IPS-18c (cell line): ENCODE measurements at regions not wholly inside any gene's neighbourhood (a gene's known extent, or its start where the extent isn't known, plus 50 kb on each side); places are given as distances from the start of the nearest gene placed in this dataset.

Source experiments
- H3K4me3 ChIP-seq: 2 replicates; pipeline ENCODE4 v1.7.0; 2013; ENCODE audit warnings: low read depth, mild to moderate bottlenecking, low read length, moderate library complexity; ENCODE audit not compliant: insufficient read depth
- H3K9me3 ChIP-seq: one replicate; pipeline ENCODE4 v1.6.1; 2013; ENCODE audit warnings: mild to moderate bottlenecking, low read length, moderate library complexity; ENCODE audit not compliant: control insufficient read depth, insufficient read depth

DNA sequence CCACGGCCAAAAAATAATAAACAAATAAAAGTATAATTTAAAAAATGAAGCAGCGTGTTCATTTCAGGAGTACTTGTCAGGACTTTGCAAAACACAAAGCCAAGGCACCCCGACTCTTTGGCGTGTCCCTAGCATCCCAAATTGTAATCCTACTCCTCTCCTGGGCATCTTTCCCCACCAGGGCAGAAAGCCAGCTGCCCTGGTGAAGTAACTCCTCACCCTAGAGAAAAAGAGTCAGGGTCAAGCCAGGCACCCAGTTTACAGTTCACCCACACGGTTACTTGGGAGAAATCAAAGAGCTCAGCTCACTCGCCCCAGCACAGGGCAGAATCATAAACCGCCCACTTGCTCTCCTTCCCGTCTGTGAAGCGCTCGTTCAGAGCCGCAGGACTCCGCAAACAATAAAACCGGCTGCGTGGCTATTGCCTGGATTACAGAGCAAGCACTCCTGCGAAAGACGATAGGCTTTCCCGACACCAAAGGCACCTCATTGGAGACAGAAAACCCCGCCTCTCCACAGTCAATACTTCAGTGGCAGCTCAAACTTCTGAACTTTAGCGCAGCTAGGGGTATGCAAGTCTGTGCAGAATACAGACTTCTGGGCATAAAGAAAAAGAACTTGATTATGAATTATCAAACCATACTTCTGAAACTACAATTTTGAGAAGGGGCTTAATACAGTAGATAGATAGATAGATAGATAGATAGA is 73.0 kb upstream of the NHSL1 start:
- peak overlapping the region; percentile 48 for H3K4me3 ChIP-seq
- H3K9me3 ChIP-seq = no peaks in the 10 kb centered on the region

DNA sequence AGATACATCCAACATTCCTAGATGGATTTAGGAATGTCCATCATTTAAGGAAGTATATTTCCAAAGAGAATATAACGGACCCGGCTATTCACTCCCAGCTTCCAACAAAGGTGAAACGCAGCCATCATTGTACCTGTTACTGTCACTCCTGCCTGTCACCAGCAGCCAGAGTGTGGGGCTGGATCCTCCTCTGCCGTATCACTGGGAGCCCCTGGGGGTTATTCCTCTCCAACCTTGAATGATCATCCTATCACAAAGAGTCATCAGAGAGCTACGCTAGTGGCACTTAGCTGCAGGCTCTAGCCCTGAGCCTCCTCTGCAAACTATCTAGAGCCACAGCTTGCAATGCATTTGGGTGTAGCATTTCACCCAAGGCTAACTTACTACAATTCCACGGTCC is 73.6 kb upstream of the NHSL1 start:
- H3K9me3 ChIP-seq = no peaks in the 10 kb centered on the region
- H3K4me3 ChIP-seq = no peak overlapping the region

DNA sequence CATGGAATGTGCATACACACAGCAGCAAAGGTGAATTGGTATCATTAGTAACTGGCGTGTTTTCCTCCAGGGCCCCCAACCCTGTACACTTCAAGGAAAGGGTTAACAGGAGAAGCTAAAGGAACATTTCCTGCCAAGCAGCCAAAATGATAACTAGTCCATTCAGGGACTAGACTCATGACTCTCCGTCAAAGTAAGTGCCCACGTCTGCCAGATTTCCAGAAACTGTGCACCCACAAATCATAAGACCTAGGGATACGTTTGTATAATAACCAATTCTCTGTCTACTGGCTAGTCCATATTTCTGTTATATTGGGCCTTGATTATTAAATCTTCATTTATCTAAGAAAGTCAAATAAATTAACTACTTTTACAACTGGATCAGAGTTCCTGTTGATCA is 76.0 kb upstream of the NHSL1 start:
- no peaks in the 10 kb centered on the region for H3K9me3 ChIP-seq
- H3K4me3 ChIP-seq = no peak overlapping the region

DNA sequence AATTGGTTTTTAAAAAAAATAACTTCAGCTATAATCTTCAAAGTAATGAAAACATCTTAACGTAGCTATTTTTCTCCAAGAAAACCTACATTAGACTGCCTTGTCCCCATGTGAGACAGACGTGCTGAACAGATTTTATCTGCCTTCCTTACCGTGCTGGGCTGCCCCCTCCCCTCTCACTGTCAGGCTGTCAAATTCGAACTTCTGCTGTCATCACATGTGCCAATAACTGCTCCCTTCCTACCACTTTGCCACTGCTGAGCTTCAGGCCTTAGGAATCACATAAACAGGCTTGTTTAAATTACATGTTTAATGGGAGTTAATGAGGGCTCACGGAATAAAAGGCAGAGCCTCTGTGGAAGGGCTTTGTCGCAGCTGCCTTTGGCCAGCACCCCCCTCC is 77.0 kb upstream of the NHSL1 start:
- Histone ChIP-seq H3K4me3 (no peak overlapping the region), H3K9me3 (no peaks in the 10 kb centered on the region)

DNA sequence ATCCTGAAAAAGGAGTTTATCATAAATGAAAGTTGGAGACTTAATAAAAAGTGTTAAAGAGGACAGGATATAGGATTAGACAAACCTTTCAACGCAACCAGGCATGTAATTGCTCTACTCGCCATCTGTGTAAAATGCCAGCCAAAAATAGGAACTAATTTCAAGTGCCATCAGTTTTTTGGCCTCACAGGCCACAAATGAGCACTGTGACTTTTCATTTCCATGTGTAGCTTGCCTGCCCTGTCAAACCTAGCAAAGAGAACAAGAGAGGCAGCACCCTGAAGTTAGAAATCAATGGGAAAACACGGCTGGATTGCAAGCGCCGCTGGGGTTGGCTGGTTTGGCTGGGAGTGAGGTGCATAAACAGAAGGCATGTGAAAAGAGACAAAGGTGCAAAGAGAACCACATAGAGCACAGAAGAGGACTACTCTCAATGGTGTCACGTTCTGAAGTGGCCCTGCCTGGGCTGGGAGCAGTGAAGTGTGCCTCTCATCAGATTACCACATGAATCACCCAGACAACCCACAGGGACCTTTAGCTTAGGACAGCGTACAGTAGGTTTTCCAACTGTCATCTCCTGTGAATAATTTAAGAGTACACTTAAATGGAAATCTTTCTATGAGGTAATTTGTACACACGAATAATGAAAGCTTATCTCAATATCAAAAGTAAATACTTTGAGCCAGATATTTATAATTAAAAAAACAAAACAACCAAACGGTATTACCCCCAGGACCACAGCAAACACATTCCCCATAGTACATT is 78.0 kb upstream of the NHSL1 start:
- H3K9me3 ChIP-seq = no peaks in the 10 kb centered on the region
- no peak overlapping the region for H3K4me3 ChIP-seq

DNA sequence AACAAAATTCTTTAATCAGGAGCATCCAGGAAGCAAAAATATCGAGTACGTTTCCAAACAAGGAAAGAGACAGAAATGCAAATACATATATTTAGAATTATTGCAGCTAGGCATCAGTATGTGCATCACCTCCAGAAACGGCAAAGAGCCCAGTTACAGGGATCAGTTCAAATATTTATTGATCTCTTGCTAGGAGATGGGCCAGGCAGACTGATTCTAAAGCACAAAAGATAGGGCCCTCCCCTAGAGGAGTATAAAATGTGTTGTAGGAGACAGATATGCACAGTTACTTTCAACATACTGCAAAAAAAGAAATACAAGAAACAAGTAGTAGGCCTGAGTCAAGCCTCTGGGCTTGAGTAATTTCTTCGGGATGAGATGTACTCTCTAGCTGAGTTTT is 80.7 kb upstream of the NHSL1 start:
- Histone ChIP-seq H3K4me3 (no peak overlapping the region), H3K9me3 (no peaks in the 10 kb centered on the region)

DNA sequence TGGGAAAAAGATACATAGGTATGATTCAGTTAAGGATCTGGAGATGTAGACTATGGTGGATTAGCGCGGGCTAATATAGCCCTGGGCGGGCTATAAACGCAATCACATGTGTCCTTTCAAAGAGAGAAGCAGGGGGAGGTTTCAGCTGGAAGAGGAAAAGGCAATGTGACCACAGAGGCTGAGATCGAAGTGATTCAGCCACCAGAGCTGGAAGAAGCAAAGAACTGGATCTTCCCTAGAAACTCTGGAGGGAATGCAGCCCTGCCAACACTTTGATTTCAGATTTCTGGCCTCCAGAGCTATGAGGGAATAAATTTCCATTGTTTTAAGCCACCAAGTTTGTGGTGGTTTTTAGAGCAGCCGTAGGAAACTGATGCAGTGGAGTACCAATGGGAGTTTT is 81.5 kb upstream of the NHSL1 start:
- Histone ChIP-seq H3K4me3 (no peak overlapping the region), H3K9me3 (no peaks in the 10 kb centered on the region)

DNA sequence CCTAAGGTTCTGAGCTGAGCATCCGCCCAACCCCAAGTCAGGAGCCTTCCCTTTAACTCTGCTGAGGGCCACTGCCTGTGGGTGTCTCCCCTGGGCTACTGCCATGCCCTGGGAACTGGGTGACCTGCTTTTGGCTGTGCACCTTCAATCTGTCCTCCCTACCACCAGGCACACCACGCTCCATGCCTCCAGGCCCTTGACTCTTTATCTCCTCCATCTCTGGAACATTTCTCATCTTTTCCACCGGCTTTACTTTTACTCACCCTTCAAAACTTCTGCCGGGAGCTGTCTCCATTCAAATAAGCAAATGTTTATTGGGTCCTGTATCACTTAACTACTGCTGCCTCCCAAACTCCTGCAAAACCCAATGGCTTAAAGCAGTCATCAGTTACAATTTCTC is 83.3 kb upstream of the NHSL1 start:
- Histone ChIP-seq H3K9me3 (no peaks in the 10 kb centered on the region), H3K4me3 (no peak overlapping the region)

DNA sequence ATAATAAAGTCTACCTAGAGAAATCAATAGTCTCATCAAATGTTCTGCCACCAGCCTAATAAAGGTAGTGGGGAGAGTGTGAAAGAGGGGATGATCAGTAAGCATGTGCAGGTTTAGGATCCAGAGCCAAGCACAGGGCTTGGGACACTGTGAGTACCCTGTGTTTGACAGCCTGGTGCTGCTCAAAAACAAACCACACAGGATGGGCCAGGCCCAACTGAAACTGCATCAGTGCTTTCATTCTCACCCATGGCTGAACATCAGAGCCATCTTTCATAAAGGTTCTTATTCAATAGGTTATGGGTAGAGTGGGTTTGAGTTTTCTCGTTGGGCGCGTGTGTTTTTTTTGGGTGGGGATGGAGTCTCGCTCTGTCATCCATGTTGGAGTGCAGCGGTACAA is 87.3 kb upstream of the NHSL1 start:
- no peaks in the 10 kb centered on the region for H3K9me3 ChIP-seq
- no peak overlapping the region for H3K4me3 ChIP-seq

DNA sequence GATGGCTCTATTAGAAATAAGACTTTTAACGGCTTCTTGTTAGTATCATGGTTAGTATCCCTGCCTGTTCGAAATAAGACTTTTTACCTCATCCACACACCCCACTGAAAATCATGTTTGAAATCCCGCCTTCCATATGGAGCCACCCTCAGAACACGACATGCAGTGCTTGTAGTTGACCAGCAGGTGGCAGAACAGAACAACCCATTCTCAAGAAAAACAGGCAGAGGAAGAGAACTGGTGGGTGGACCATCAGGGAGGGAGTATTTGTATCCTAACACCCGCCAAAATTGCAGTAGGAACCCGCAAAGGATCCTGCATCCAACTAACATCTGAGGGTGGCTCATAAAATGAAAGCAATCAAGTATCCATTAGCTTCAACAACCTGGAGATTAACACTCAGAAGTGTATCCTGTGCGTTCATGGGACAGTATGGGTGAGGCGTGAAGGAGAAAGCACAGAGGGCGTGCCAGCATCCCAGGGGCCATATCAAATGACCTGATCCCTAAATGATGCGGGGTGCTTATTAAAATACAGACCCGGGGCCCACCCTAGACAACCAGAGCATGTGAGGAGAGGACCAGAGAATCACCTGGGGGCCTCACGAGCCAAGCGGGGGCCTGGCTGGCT is 89.6 kb upstream of the NHSL1 start:
- Histone ChIP-seq H3K9me3 (no peaks in the 10 kb centered on the region), H3K4me3 (no peak overlapping the region)

DNA sequence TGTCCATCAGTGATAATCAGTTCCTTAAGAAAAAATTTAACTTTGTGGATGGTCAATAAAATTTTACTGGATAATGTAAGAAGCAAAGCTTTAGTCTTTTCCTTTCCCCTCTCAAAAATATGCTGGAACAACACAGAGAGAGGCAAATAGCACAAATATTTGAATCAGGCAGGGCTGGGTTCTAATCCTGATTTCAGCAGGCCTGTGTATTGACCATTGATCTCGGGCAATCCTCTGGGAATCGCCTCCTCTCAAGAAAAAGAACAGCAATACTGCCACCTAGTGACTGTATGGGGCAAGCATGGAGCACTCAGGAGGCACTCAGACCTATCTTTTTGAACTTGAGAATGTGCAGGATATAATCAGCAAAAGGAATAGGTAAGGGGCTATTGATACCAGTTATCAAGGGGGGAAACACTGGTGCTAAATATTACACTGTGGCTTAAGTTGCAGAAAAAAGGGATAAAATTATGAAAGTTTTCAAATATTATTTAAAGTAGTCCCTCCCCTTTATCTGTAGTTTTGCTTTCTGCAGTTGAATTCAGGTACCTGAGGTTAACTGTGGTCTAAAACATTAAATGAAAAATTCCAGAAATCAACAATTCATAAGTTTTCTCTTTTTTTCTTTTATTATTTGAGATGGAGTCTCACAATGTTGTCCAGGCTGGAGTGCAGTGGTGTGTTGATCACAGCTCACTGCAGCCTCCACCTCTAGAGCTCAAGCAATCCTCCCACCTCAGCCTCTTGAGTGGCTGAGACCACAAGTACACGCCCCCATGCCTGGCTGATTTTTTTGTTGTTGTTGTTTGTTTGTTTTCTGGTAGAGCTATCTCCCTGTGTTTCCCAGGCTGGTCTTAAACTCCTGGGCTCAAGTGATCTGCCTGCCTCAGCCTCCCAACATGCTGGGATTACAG is 91.8 kb upstream of the NHSL1 start:
- Histone ChIP-seq H3K9me3 (no peaks in the 10 kb centered on the region), H3K4me3 (no peak overlapping the region)

DNA sequence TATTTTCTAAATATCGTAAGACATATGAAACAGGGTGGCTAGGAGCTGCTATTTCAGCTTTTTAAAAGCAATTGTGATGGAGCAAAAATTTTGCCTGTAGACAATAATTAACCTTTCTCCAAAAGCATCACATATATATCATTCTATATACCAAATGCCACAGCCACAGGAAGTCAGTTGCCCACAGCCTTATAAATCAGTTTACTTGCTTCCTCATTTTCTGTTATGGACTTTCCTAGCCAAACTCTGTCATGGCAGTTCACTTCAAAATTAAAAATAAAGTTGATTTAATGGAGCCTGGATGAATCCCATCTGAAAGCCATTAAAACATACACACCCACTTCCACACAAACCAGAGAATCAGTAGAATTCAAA is 93.4 kb upstream of the NHSL1 start:
- Histone ChIP-seq H3K4me3 (no peak overlapping the region), H3K9me3 (no peaks in the 10 kb centered on the region)

DNA sequence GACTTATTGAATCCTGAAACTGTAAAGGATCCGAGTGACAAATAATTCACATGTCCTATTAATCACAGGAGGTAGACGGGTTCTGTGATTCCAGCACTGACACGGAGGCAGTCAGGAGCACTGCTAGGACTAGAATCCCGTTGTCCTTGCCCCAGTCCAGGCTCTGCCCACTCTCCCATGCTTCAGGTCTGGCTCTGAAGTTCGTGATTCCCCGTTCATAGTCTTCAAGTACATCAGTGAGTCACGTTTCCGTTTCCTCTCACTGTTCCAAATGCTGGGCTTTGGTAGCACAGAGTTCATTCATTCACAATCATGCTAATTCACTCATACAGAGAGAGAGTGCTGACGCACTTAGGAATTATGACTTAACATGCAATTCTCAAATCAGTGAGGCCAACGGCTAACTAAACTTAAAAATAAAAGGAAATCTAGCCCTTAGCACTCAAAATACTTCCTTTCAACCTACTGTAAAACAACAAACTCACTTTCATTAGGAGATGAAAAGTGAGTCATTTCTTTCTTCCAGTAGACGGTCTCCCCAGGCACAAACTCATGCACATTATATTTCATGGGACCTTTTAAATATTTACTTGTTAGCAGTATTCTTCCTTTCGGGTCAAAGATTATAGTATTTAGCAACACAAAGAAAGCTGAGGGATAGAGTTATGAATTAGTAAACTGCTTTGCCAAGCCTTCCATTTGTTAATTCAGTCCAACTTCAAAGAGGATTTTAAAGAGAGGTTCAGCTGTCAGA is 94.0 kb upstream of the NHSL1 start:
- Histone ChIP-seq H3K4me3 (no peak overlapping the region), H3K9me3 (no peaks in the 10 kb centered on the region)

DNA sequence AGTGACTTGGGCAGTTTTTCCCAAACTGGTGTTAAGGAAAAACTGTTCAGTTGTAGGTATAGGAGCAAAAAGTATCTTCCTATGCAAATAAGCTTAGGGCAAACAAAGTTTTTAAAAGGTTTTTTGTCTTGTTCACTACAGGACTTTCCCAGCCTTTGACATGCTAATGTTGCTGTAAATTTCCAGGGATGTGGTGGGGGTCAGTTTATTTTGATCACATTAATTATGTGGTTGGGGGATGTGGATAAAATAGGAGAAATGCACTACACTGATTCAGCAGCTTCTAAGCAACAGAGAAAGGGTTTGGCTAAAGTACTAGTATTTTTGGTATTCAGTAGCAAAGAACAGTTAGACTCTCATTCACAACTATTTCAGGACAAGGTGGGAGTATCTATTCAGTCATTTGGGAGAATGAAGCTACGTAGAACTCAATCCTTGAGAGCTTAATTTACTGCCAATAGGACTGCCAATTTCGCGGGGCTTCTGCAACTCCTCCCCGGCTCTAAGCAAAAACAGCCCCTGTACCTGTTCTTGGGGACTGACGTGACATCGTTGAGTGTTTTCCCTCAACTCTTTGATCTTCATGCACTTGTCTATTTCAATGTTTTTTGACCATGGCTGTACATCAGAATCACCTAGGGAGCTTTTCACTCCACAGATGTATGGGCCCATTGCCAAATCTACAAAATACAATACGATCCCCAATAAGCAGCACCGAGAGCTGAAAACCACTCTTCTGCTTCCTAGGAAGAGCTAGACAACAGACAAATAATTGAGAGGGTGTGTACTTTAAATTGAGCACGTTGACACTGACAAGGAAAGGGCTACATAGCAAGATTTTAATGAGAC is 94.8 kb upstream of the NHSL1 start:
- no peak overlapping the region for H3K4me3 ChIP-seq
- no peaks in the 10 kb centered on the region for H3K9me3 ChIP-seq

DNA sequence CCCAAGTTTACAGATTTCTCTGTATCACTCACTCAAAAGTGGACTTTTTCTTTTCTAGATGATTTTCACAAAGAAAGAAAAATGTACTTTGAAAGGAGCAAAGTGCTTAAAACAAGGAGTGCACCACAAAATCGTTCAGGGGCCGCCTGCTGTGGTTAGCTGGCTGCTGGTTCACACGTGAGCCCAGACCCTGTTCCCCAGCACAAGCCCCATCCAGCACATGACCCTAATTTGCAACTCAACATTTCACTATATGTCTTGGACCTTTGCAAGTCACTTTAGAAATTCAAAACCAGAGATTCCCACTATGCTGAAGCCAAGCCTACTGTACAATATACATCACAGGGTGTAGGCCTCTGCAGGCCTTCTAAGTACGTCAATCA is 95.5 kb upstream of the NHSL1 start:
- Histone ChIP-seq H3K9me3 (no peaks in the 10 kb centered on the region), H3K4me3 (no peak overlapping the region)

DNA sequence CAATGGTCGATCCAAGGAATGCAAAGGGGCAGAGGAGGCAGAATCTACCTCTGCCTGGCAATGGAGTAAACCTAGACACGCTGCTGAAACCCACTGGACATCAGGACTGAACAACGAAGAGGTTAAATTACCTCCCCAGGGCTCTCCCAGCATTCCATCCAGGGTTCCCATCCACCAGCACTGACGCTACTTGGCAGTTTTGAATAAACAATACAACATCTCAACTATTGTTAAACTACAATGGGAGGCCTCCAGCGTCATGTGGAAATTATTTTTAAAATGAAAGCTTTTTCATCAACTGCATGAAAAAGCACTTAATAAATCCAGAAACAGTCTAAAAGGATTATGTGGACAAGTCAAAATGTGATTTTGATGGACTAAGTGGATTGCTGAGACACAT is 96.8 kb upstream of the NHSL1 start:
- no peak overlapping the region for H3K4me3 ChIP-seq
- H3K9me3 ChIP-seq = no peaks in the 10 kb centered on the region
